ENCODE measurements at regions not wholly inside any gene's neighbourhood (a gene's known extent, or its start where the extent isn't known, plus 50 kb on each side); places are given as distances from the start of the nearest gene placed in this dataset.

DNA sequence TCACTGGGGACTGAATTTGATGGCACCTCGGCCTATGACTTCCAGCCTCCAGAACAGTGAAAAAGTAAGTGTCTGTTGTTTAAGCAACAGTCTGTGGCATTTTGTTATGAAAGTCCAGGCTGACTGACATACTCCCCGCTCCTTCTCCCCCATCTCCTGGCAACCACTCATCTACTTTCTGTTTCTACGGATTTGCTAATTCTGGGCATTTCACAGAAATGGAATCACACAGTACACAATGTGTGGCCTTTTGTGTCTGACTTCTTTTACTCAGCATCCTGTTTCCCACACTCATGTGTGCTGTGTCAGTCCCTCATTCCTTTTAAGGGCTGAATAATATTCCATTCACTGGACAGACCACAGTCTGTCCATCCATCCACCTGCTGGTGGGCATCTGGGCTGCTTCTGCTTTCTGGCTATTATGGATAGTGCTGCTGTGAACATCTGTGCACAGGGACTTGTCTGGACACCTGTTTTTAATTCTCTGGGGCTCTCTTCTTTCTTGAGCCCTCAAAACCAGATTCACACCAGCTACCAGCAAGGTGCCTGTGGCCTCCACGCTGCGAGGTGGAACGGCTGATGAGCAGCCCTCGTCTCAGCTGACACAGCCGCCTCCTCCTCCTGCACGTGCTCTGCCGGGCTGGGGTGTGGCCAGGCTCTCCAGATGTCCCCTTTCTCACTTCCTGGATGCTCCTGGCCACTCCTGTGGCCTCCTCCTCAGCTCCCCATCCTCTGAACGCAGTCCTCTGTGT is 333.1 kb downstream of the CTTN start:
- TF ChIP-seq, protein P1, sequence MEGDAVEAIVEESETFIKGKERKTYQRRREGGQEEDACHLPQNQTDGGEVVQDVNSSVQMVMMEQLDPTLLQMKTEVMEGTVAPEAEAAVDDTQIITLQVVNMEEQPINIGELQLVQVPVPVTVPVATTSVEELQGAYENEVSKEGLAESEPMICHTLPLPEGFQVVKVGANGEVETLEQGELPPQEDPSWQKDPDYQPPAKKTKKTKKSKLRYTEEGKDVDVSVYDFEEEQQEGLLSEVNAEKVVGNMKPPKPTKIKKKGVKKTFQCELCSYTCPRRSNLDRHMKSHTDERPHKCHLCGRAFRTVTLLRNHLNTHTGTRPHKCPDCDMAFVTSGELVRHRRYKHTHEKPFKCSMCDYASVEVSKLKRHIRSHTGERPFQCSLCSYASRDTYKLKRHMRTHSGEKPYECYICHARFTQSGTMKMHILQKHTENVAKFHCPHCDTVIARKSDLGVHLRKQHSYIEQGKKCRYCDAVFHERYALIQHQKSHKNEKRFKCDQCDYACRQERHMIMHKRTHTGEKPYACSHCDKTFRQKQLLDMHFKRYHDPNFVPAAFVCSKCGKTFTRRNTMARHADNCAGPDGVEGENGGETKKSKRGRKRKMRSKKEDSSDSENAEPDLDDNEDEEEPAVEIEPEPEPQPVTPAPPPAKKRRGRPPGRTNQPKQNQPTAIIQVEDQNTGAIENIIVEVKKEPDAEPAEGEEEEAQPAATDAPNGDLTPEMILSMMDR (IDR thresholded peaks at IDR 0.05) = no peak
- TF ChIP-seq ZFX (IDR thresholded peaks at IDR 0.05; ENCODE audit: borderline replicate concordance) = no peak
